Fibroblast of lung (primary cell): ENCODE measurements at regions not wholly inside any gene's neighbourhood (a gene's known extent, or its start where the extent isn't known, plus 50 kb on each side); places are given as distances from the start of the nearest gene placed in this dataset.

ENCODE experiments used
- EZH2 ChIP-seq: IDR thresholded peaks from 2 replicates; pipeline ENCODE4 v1.5.1; 2012; ENCODE audit warnings: low read length, control low read depth, mild to moderate bottlenecking; ENCODE audit errors: missing control alignments
- TF ChIP-seq, protein P1 (sequence below), 2 donors: IDR thresholded peaks in 1 of 2; conservative IDR thresholded peaks in 1 of 2; 1 replicate in 1 of 2; 2 replicates in 1 of 2; pipeline ENCODE4 v1.5.1; 2011 to 2012; ENCODE audit warnings: low read length in 2 of 2, control low read depth in 1 of 2, inconsistent platforms in 1 of 2, low read depth in 1 of 2, mild to moderate bottlenecking in 1 of 2

DNA sequence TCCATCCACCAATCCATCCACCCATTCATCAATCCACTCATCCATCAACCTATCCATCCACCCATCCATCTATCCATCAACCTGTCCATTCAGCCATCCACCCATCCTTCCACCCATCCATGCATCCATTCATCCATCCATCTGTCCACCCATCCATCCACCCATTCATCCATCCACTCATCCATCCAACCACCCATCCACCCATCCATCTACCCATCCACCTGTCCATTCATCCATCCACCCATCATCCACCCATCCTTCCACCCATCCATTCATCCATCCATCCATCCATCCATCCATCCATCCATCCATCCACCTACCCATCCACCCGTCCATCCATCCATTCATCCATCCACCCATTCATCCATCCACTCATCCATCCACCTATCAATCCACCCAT lies 195.8 kb downstream of the NXNL2 start:
- TF ChIP-seq, protein P1, sequence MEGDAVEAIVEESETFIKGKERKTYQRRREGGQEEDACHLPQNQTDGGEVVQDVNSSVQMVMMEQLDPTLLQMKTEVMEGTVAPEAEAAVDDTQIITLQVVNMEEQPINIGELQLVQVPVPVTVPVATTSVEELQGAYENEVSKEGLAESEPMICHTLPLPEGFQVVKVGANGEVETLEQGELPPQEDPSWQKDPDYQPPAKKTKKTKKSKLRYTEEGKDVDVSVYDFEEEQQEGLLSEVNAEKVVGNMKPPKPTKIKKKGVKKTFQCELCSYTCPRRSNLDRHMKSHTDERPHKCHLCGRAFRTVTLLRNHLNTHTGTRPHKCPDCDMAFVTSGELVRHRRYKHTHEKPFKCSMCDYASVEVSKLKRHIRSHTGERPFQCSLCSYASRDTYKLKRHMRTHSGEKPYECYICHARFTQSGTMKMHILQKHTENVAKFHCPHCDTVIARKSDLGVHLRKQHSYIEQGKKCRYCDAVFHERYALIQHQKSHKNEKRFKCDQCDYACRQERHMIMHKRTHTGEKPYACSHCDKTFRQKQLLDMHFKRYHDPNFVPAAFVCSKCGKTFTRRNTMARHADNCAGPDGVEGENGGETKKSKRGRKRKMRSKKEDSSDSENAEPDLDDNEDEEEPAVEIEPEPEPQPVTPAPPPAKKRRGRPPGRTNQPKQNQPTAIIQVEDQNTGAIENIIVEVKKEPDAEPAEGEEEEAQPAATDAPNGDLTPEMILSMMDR (conservative IDR thresholded peaks at IDR 0.05 in 1 of 2, IDR thresholded peaks at IDR 0.05 in 1 of 2; ENCODE audit: low read depth in 1 of 2, low read length in 2 of 2): no peak
- no peak for TF ChIP-seq EZH2
